Activated CD4-positive, alpha-beta T cell treated with anti-CD3 and anti-CD28 coated beads, Interleukin-2, Interleukin-4, amounts not matched to agents 100 ng/mL and 50 ng/mL, durations not matched to agents 16 hours and 8 hours (primary cell): ENCODE measurements at regions not wholly inside any gene's neighbourhood (a gene's known extent, or its start where the extent isn't known, plus 50 kb on each side); places are given as distances from the start of the nearest gene placed in this dataset.
A peak's percentile ranks its signal among the peaks of the same experiment; 100 is the strongest.

Source experiments
- DNase-seq: peaks from one replicate; pipeline ENCODE4 v3.0.0-alpha.2; 2020; ENCODE audit warnings: low spot score

- no peak for DNase-seq
Measured at GRCh38 chr9:109830545-109830944, 50.5 kb downstream of the PALM2AKAP2 start.

- DNase-seq, result no peak
Measured at GRCh38 chr9:109831998-109832658, 52.1 kb downstream of the PALM2AKAP2 start.

GRCh38 chr9:109834855-109835254 lies 54.9 kb downstream of the PALM2AKAP2 start:
- DNase-seq, result no peak

GRCh38 chr9:109843641-109844040 lies 63.6 kb downstream of the PALM2AKAP2 start:
- no peak for DNase-seq

GRCh38 chr9:109845226-109845625 lies 65.2 kb downstream of the PALM2AKAP2 start:
- DNase-seq, result no peak

GRCh38 chr9:109846776-109847175 lies 66.8 kb downstream of the PALM2AKAP2 start:
- DNase-seq, result no peak

- DNase-seq, result no peak
Measured at GRCh38 chr9:109852556-109852955, 72.6 kb downstream of the PALM2AKAP2 start.

GRCh38 chr9:109855540-109855939 lies 75.5 kb downstream of the PALM2AKAP2 start:
- no peak for DNase-seq

GRCh38 chr9:109856785-109857184 lies 76.8 kb downstream of the PALM2AKAP2 start:
- DNase-seq, result no peak

- DNase-seq, result no peak
Measured at GRCh38 chr9:109857336-109857735, 77.3 kb downstream of the PALM2AKAP2 start.

- no peak for DNase-seq
Measured at GRCh38 chr9:109859447-109859846, 79.4 kb downstream of the PALM2AKAP2 start.

GRCh38 chr9:109860521-109860920 lies 80.5 kb downstream of the PALM2AKAP2 start:
- no peak for DNase-seq

- DNase-seq, result no peak
Measured at GRCh38 chr9:109861499-109861898, 81.5 kb downstream of the PALM2AKAP2 start.

GRCh38 chr9:109861918-109862317 lies 81.9 kb downstream of the PALM2AKAP2 start:
- DNase-seq, result no peak

- DNase-seq, result no peak
Measured at GRCh38 chr9:109862452-109862851, 82.5 kb downstream of the PALM2AKAP2 start.

GRCh38 chr9:109863961-109864360 lies 84.0 kb downstream of the PALM2AKAP2 start:
- no peak for DNase-seq

GRCh38 chr9:109865521-109865920 lies 85.5 kb downstream of the PALM2AKAP2 start:
- no peak for DNase-seq

- DNase-seq, result no peak
Measured at GRCh38 chr9:109868207-109868606, 88.2 kb downstream of the PALM2AKAP2 start.

GRCh38 chr9:109868722-109869121 lies 88.7 kb downstream of the PALM2AKAP2 start:
- no peak for DNase-seq

- DNase-seq, result no peak
Measured at GRCh38 chr9:109870365-109870764, 90.4 kb downstream of the PALM2AKAP2 start.

- DNase-seq, result no peak
Measured at GRCh38 chr9:109872901-109873300, 92.9 kb downstream of the PALM2AKAP2 start.

- no peak for DNase-seq
Measured at GRCh38 chr9:109875495-109876129, 95.6 kb downstream of the PALM2AKAP2 start.

GRCh38 chr9:109880276-109881169 lies 100.5 kb downstream of the PALM2AKAP2 start:
- DNase-seq, result peak; percentile 66
